Activated B cell treated with CpG ODN at 0.5 μM for 24 hours (primary cell): ENCODE measurements at regions not wholly inside any gene's neighbourhood (a gene's known extent, or its start where the extent isn't known, plus 50 kb on each side); places are given as distances from the start of the nearest gene placed in this dataset.

Experiments
- ATAC-seq: fragments of 200-7000 bp; cut with Tn5 transposase; one replicate; pipeline ENCODE4 v1.10.0; 2021; ENCODE audit warnings: low read depth, mild to moderate bottlenecking, moderate library complexity
- CTCF ChIA-PET: fragments of 350-600 bp; sonication (Branson Sonifier 250); formaldehyde crosslinking; loops from one replicate; lab custom pipeline; 2021; ENCODE audit warnings: antibody characterized with exemption; lab: Charles Lee
- POLR2A ChIA-PET: fragments of 350-600 bp; sonication (Branson Sonifier 250); formaldehyde crosslinking; loops from one replicate; lab custom pipeline; 2021; ENCODE audit warnings: antibody characterized with exemption; lab: Charles Lee
- DNase-seq: peaks from one replicate; pipeline ENCODE4 v3.0.0; 2022
- H3K27ac Mint-ChIP-seq: one replicate; pipeline ENCODE4 v1.8.0; 2020; ENCODE audit warnings: mixed read lengths
- H3K27me3 Mint-ChIP-seq: one replicate; pipeline ENCODE4 v1.8.0; 2021; ENCODE audit warnings: mixed read lengths
- H3K36me3 Mint-ChIP-seq: one replicate; pipeline ENCODE4 v1.8.0; 2021; ENCODE audit warnings: low read depth, mixed read lengths
- H3K4me1 Mint-ChIP-seq: one replicate; pipeline ENCODE4 v1.8.0; 2021; ENCODE audit warnings: mixed read lengths
- H3K4me3 Mint-ChIP-seq: one replicate; pipeline ENCODE4 v1.8.0; 2020; ENCODE audit warnings: mild to moderate bottlenecking, mixed read lengths
- H3K9me3 Mint-ChIP-seq: one replicate; pipeline ENCODE4 v1.8.0; 2020; ENCODE audit warnings: mixed read lengths
- CTCF ChIP-seq: fragments of 200-600 bp; IDR thresholded peaks from one replicate; pipeline ENCODE4 v1.8.0; 2022; ENCODE audit warnings: antibody characterized with exemption, mild to moderate bottlenecking
- intact Hi-C: fragments of 100-400 bp; cut with micrococcal nuclease; formaldehyde crosslinking; loops from one replicate; pipeline ENCODE4 v1.15.1; 2024

GRCh38 chr4:164438321-164438720 is 315.6 kb upstream of the SMIM31 start:
- Mint-ChIP-seq H3K4me3 (no peak overlapping the region), H3K9me3 (no peaks in the 10 kb centered on the region), H3K27ac (no peak overlapping the region), H3K27me3 (no peaks in the 10 kb centered on the region), H3K4me1 (no peaks in the 10 kb centered on the region), H3K36me3 (no peaks in the 10 kb centered on the region)
- ChIA-PET POLR2A (no interaction called here), CTCF (no interaction called here)
- no peak for TF ChIP-seq CTCF
- intact Hi-C loops: no loop called here
- no peak for DNase-seq
- ATAC-seq: no peak

GRCh38 chr4:164439037-164439436 is 314.9 kb upstream of the SMIM31 start:
- CTCF ChIA-PET: no interaction called here
- no peak for DNase-seq
- POLR2A ChIA-PET: no interaction called here
- Mint-ChIP-seq H3K4me3 (no peak overlapping the region), H3K27me3 (no peaks in the 10 kb centered on the region), H3K4me1 (no peaks in the 10 kb centered on the region), H3K36me3 (no peaks in the 10 kb centered on the region), H3K9me3 (no peaks in the 10 kb centered on the region), H3K27ac (no peak overlapping the region)
- TF ChIP-seq CTCF: no peak
- intact Hi-C loops: no loop called here
- ATAC-seq: no peak

GRCh38 chr4:164440199-164440598 is 313.7 kb upstream of the SMIM31 start:
- POLR2A ChIA-PET: no interaction called here
- TF ChIP-seq CTCF: no peak
- ATAC-seq: no peak
- Mint-ChIP-seq H3K36me3 (no peaks in the 10 kb centered on the region), H3K4me1 (no peaks in the 10 kb centered on the region), H3K9me3 (no peaks in the 10 kb centered on the region), H3K27ac (no peak overlapping the region), H3K4me3 (no peak overlapping the region), H3K27me3 (no peaks in the 10 kb centered on the region)
- intact Hi-C loops: no loop called here
- no peak for DNase-seq
- CTCF ChIA-PET: no interaction called here

- H3K9me3 Mint-ChIP-seq: no peaks in the 10 kb centered on the region
- no peaks in the 10 kb centered on the region for H3K27me3 Mint-ChIP-seq
- ChIA-PET CTCF (no interaction called here), POLR2A (no interaction called here)
- DNase-seq: no peak
- ATAC-seq: no peak
- no peak overlapping the region for H3K4me3 Mint-ChIP-seq
- no peaks in the 10 kb centered on the region for H3K4me1 Mint-ChIP-seq
- H3K36me3 Mint-ChIP-seq: no peaks in the 10 kb centered on the region
- intact Hi-C loops: no loop called here
- H3K27ac Mint-ChIP-seq: no peak overlapping the region
- TF ChIP-seq CTCF: no peak
Observed at GRCh38 chr4:164441109-164441508, 312.8 kb upstream of the SMIM31 start.

- no peaks in the 10 kb centered on the region for H3K36me3 Mint-ChIP-seq
- ATAC-seq (no peak), DNase-seq (no peak)
- H3K4me1 Mint-ChIP-seq: no peaks in the 10 kb centered on the region
- CTCF ChIA-PET: no interaction called here
- H3K4me3 Mint-ChIP-seq: no peak overlapping the region
- intact Hi-C loops: no loop called here
- POLR2A ChIA-PET: no interaction called here
- H3K27me3 Mint-ChIP-seq: no peaks in the 10 kb centered on the region
- no peak for TF ChIP-seq CTCF
- H3K9me3 Mint-ChIP-seq: no peaks in the 10 kb centered on the region
- H3K27ac Mint-ChIP-seq: no peak overlapping the region
Observed at GRCh38 chr4:164442180-164442579, 311.8 kb upstream of the SMIM31 start.
